ENCODE measurements at regions not wholly inside any gene's neighbourhood (a gene's known extent, or its start where the extent isn't known, plus 50 kb on each side); places are given as distances from the start of the nearest gene placed in this dataset.

- peak; percentile 52 for DNase-seq
Observed at GRCh38 chr10:6920072-6921019, 340.3 kb upstream of the PRKCQ start.

GRCh38 chr10:6919077-6919476, 339.0 kb upstream of the PRKCQ start:
- no peak for DNase-seq

- no peak for DNase-seq
Observed at GRCh38 chr10:6918305-6918704, 338.2 kb upstream of the PRKCQ start.

DNA sequence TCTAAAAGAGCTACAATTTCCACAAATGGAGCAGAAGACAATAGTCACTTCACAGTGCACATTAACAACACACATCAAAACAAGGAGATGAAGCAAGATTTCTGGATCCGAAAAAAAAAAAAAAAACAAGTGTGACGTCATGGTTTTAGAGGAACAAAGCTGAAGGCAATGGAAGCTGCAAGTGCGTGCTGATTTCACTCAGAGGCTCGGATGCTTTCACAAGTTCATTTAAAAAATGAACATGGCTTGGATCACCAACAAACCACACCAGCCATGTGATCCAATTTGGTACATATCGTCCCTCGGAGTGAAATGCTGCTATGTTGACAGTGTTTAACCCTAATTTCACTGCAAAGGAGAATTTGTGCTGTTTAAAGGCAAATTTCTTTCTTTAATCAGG, 337.0 kb upstream of the PRKCQ start:
- DNase-seq, result no peak

DNA sequence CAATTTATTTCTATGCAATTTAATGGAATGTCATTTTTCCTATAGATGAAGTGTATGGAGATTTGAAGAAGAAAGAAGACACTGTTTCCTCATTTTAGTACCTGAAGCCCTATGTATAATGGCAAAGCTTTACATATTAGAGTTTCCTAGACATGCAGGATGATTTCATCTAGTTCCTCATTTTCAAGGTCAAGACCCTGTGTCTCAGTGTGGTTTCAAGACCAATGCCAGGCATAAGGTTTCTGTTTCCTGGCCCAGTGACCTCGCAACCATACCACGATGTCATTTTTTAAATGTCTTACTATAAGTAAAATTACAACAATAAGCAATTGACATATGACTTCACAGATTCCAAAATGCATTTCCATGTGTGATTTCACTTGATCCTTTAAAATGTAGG, 336.5 kb upstream of the PRKCQ start:
- no peak for DNase-seq

GRCh38 chr10:6915307-6915706, 335.2 kb upstream of the PRKCQ start:
- no peak for DNase-seq

GRCh38 chr10:6912929-6913328, 332.9 kb upstream of the PRKCQ start:
- no peak for DNase-seq

DNA sequence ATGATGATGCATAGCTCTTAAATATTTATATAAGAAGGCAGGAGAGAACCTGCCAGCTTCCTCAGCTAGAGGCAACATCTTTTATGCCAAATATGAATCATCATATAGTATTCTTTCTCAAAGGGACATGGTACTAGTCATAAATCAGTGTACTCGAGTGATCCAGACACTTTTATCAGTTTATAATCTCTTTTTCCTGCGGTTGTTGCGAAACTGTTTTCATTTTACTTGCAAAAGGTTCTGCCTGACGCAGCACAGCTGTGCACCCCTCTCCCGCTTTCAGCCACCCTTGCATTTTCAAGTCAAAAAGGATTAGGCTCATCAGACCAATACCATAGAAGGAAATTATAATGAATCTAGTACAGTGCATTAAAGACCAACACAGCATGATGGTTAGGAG, 332.3 kb upstream of the PRKCQ start:
- DNase-seq, result no peak

- DNase-seq, result no peak
Observed at GRCh38 chr10:6912021-6912420, 331.9 kb upstream of the PRKCQ start.

DNA sequence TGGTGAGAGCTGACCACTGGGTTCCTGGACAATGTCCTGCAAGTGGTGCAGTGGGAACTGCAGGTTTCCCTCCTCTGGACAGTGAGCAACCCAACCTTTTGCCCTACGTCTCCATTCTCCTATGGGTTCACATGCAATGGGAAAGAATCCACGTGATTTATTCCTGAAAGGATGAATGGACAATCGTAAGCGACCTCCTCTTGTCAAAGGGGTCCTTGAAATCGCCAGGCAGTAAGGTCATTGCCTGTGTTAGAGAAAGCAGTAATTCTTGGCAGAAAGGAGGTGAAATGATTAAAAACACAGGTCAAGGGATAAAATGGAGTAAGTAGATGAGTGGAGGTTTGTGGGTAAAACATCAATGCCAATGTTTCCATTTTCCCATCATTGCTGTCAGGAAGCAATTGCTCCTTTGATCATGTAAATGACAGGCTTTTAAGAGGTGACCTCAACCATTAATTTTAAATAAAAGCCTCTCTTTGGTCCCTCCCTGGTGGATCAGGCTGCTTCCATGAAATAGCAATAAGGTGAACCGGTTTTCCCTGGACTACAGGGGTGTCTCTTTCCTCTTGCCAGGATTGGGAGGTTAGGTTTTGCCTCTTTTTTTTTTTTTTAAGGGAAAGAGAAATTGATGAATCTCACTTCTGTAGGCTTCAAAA, 330.0 kb upstream of the PRKCQ start:
- DNase-seq, result no peak

DNA sequence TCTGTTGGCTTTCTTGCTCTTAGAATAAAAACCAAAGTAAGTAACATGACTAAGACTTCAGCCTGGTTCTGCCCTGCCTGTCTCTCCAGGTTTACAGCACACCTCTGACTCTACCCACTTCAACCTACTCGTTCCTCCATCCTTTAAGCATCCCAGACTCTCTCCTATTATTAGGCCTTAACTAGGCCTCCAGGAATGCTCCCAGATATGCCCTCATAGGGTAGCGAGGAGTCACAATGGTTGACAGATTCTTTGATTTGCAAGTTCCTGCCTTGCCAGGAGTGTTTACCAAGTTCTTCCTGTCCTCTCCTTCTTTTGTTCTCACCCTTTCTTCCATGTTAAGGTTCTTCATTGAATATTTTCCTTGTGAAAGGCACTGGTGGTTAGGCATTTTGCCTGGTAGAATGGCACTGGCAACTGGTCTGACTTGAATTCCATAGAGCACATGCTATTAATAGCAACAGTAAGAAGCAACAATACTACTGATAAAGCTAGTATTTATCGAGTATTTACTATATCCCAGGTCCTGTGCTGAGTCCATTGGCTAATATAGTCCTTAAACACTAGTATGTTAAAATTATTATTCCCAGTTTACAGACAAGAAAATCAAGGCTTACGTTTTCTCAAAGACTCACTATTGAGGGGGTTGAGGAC, 327.9 kb upstream of the PRKCQ start:
- no peak for DNase-seq

DNA sequence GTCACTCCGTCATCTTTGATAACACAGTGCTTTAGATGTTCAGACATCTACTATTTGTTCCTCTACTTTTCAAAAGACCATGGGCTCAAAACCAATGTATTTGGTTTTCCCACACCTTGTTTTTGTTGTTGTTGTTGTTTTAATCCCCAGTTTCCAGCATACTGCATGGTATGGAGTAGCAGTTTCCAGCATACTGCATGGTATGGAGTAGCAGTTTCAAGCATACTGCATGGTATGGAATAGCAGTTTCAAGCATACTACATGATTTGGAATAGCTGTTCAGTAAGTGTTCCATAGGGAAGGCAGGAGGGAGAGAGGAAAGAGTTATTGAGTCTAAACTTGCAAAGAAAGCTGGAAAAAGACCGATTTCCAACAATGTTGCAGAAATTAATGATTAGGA, 314.3 kb upstream of the PRKCQ start:
- no peak for DNase-seq

GRCh38 chr10:6892864-6893263, 312.8 kb upstream of the PRKCQ start:
- DNase-seq, result no peak

- no peak for DNase-seq
Observed at GRCh38 chr10:6891924-6892323, 311.8 kb upstream of the PRKCQ start.

- no peak for DNase-seq
Observed at GRCh38 chr10:6889718-6890117, 309.6 kb upstream of the PRKCQ start.

DNA sequence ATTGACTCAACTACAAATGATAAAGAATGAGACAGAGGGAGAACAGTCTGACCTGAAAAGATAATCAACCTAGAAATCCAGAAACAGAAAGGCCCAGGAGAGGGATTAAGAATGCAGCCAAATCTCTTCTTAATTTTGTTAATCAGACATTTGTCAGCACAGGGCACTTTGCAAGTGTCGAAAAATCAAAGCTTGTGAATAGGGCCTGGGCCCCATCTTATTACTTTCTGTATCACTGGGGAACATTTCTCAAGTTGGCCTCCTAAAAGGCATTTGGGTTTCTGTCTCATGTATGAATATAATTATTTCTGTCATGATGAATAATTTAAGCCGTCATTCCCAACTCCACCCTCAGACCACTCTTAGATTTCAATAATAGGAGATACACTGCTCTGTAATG, 308.4 kb upstream of the PRKCQ start:
- DNase-seq, result no peak

GRCh38 chr10:6885284-6885683, 305.2 kb upstream of the PRKCQ start:
- no peak for DNase-seq

GRCh38 chr10:6881987-6882386, 301.9 kb upstream of the PRKCQ start:
- DNase-seq, result no peak

DNA sequence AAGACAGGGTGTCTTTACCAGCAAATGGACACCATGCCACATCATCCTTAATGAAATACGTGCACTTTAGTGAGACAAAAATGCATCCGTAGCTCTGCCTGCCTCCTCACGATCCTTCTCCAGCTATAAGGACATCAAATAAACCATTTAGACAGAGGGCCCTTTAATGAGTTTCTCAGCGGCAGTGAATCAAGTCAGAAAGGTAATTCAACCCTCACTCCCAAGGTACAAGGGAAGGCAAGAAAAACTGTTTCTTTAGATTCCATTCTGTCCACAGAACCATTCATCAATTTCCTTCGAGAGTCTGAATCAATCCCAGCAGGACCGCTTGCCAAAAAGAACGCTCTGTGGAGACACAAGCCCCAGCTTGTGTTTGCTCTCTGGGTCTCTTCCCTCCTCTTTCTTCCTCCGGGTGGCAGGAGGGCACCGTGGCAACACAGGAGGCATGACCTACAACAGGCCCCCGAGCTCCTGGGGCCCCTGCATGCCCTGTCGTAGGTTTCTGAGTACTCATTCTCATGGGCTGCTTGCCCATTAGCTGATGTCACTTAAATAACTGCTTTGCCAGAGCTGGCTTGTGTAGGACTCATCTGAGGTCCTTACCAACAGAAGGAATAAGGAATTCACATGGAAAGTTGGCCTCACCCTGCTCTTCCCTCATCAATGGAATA, 297.8 kb upstream of the PRKCQ start:
- peak; percentile 55 for DNase-seq

- DNase-seq, result no peak
Observed at GRCh38 chr10:6877336-6877721, 297.3 kb upstream of the PRKCQ start.

GRCh38 chr10:6875269-6875865, 295.3 kb upstream of the PRKCQ start:
- DNase-seq, result peak; percentile 84

GRCh38 chr10:6871128-6871527, 291.1 kb upstream of the PRKCQ start:
- no peak for DNase-seq
